Heart left ventricle (tissue), 13 donors: ENCODE measurements at regions not wholly inside any gene's neighbourhood (a gene's known extent, or its start where the extent isn't known, plus 50 kb on each side); places are given as distances from the start of the nearest gene placed in this dataset.

Source experiments
- POLR2A ChIP-seq, 2 donors: fragments of 450-650 bp; IDR thresholded peaks; one replicate each; pipeline ENCODE4 v1.6.1; 2017; ENCODE audit warnings: antibody characterized with exemption in 2 of 2, mild to moderate bottlenecking in 2 of 2, moderate library complexity in 2 of 2
- TF ChIP-seq, protein P1 (sequence below), 12 donors: fragments of 200-600 bp; sonication (generic) in 4 of 12; IDR thresholded peaks; one replicate each; pipeline versions ENCODE4 v1.5.0 to v1.8.0; 2018 to 2022; ENCODE audit warnings: antibody characterized with exemption in 12 of 12, mild to moderate bottlenecking in 5 of 12
- donor health status: ischemic (EF 13 %, LVEDD 7.1; RV severe dilation, severe dysfunction).
- donor health status: DM: no; HTN: yes; CAD: no.
- donor health status: DM: no; HTN: no; CAD: no.
- donor health status: ischemic (EF 25% LVEDD 6.9; RV normal size, moderate dysfunction).
- donor health status: ischemic (EF 25% LVEDD 5.7; RV mildly dilated, moderate dysfunction).
- donor health status: ischemic (EF 35%, LVEDD 5.7; RV mildly dilated, moderate dysfunction).
- donor health status: nonischemic (EF 11% LVEDD 7.7; RV severe dilation, severe dysfunction).
- donor health status: DM: yes; HTN: yes; CAD: no.
- donor health status: PGD.
- donor health status: ischemic (EF 29% LVEDD 5.4; RV normal size, mild dysfunction).
- donor health status: nonischemic (EF 23%, LVEDD 6.1; RV moderate dilation, normal function).

- TF ChIP-seq, protein P1, sequence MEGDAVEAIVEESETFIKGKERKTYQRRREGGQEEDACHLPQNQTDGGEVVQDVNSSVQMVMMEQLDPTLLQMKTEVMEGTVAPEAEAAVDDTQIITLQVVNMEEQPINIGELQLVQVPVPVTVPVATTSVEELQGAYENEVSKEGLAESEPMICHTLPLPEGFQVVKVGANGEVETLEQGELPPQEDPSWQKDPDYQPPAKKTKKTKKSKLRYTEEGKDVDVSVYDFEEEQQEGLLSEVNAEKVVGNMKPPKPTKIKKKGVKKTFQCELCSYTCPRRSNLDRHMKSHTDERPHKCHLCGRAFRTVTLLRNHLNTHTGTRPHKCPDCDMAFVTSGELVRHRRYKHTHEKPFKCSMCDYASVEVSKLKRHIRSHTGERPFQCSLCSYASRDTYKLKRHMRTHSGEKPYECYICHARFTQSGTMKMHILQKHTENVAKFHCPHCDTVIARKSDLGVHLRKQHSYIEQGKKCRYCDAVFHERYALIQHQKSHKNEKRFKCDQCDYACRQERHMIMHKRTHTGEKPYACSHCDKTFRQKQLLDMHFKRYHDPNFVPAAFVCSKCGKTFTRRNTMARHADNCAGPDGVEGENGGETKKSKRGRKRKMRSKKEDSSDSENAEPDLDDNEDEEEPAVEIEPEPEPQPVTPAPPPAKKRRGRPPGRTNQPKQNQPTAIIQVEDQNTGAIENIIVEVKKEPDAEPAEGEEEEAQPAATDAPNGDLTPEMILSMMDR (IDR thresholded peaks at IDR 0.05), result no peak
- no peak for TF ChIP-seq POLR2A (IDR thresholded peaks at IDR 0.05)
These were observed 62.3 kb upstream of the RCOR3 start for GRCh38 chr1:211196880-211197279.
